IPS-NIHi11 (cell line): ENCODE measurements at regions not wholly inside any gene's neighbourhood (a gene's known extent, or its start where the extent isn't known, plus 50 kb on each side); places are given as distances from the start of the nearest gene placed in this dataset.

Source experiments
- DNase-seq: peaks from one replicate; pipeline ENCODE4 v3.0.0; 2012; ENCODE audit warnings: mixed read lengths, low spot score

DNA sequence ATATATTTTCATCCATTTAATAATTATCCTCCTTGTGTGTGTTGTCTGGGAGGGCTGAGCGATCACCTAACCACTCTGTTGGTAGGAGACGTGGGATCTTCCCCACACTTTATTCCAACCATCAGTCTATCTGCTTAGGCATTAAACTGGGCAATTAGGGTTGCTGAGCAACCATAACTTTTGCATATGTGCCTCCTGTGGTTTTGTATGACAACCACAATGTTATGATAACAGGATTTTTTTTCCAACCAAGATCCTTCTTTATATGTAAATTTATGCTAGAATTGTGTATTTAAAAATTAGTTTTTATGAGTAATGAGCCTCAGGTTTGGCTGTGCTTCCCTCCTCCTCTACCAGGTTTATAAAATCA is 495.0 kb upstream of the MGMT start:
- DNase-seq, result no peak

DNA sequence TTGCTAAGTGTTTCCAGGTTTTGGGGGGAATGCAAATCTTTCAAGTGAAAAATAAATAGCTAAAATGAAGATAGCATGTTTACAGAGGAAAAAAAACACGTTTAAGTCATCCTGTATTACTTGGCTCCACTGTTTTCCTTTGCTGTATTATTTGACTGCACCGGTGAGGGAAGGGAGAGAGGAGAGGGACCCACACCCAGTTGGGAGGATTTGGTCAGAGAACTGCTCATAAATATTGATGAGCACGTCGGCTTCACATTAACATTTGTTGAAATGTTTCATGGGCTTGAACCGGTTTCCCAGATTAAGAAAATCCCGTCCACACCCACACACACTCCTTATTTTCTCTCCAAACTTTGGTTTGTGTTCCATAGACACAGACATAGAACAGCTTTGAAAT is 493.8 kb upstream of the MGMT start:
- no peak for DNase-seq

DNA sequence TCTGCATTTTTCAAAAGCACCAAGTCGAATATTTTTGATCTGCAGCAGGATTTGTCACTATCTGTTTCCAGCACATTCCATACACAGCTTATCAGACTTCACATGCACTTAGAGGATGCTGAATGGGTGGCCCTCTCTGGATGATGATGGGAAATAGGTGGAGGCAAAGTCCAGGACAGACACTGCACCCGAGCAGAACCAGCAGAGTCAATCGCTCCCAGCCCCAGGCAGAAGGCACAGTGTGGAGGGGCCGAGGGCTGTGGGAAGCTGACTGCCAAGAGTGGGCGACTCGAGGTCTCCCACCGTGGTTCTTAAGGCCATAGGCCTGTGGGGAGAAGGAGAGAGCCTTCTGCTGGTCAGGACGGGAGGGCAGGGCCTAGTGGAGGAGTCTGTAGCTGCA is 490.2 kb upstream of the MGMT start:
- DNase-seq, result no peak

DNA sequence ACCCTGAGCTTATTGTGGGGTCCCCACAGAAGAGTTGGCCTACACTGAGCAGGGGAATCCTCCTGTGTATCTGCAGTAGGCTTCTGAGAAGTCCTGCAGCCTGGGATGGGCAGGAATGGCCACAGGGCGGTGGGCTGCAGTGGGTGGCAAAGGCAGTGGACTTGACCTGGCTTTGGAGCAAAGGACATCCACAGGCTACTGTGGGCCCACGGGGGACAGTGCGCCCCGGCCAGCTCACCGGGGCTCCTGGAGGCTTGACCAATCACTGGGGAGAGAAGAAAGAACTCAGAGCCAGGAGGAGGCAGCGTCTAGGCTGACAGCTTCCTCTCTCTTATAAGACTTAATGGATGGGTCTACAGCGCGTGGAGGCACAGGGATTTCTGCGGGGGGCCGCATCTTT is 488.8 kb upstream of the MGMT start:
- DNase-seq, result no peak

DNA sequence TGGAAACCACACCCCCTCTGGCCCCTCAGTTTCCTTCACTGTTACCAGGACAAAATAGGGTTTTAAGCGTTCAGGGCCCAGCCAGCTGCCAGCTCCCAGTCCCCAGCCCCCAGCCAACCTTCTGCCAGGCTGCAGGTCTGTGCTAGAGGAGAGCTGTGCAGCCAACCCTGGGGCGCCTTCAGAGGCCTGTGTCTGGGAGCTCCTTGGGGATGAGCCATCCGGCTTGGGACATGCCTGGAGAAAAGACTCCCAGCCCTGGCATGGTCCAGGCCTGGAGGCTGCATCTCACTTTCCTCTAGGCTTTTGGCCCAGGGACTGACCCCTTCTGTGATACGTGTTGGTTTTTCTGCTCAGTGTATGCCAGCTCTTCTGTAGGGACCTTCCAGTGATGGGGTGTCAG is 487.6 kb upstream of the MGMT start:
- no peak for DNase-seq

DNA sequence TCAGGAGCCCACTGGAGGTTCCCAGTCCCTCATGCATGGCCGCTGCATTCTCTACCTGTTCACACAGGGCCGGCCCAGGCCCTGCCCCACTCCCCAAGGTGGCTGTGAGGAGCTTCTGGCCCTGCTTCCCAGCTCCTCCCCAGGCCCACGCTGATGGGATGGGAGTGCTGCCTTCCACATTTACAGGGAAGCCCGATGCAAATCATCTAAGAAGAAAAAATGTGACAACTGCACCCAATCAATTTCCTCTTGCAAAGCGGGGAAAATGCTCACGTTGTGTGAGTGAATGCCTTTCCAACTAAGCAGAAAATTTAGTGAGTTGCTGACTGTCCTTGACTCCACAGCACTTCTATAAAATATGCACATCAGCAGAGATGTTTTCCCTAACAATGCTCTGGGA is 485.8 kb upstream of the MGMT start:
- DNase-seq, result no peak

DNA sequence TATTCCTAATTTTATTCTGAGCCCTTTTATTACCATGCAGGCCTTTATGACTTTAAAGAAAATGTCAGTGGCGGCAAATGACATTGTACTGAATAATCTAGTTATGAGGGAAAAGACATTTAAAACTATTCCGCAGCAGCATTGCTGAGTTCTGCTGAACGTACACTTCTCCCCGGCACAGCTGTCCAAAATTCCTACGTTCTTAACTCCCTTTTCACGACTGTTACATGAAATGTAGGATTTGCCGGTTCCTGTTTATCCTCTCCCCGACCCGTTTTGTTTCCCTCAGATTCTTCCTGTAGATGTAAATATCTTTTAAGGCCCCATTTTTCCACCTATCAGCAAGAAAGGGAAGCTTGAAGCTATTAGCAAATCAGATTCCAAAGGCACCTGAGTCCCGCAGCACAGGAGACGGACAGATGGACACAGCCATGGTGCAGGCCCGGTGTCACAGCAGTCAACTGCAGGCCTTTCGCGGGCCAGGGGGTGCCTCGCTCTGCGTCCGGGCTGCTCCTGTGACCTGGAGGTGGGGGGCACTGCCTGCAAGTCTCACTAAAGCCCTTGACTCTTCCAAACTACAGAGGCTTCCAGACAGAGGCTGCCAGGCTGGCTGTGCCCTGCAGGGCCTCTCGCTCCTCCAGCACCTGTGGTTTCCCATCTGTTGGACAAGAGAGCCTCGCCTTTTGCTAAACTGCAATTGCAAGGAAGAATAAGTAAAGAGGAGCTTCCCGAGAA is 485.0 kb upstream of the MGMT start:
- DNase-seq, result no peak

DNA sequence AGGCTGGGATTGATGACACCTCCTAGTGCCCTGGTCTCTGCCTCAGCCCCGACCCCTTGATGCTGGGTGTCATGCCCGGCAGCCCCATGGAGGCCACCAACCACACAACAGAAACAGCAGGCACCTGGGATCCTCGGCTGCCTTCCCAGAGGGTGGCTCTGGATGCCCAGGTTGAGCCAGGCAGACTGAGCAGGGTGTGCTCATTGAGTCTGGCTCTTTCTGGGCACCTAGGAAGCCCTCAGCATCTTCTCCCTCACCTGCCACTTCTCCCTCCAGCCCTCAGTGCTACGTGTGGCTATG is 484.5 kb upstream of the MGMT start:
- DNase-seq, result no peak

DNA sequence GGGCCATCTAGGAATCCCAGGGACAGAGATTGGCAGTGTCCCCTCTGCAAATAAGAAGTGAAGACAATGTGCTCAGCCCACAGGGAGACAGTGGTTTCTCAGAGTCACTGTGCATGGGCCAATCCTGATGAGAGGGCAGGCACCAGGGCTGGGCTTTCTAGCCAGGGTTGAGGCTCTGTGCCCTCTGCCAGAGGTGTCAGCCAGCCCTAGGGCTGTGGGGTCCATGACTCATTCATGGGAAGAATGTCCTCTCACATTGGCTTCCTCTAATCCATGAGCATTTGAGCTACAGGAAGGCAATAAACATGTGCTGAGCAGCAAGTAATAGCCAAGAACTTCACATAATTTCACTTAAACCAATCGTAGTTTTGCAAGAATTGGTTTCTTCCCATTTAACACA is 482.0 kb upstream of the MGMT start:
- DNase-seq, result no peak

DNA sequence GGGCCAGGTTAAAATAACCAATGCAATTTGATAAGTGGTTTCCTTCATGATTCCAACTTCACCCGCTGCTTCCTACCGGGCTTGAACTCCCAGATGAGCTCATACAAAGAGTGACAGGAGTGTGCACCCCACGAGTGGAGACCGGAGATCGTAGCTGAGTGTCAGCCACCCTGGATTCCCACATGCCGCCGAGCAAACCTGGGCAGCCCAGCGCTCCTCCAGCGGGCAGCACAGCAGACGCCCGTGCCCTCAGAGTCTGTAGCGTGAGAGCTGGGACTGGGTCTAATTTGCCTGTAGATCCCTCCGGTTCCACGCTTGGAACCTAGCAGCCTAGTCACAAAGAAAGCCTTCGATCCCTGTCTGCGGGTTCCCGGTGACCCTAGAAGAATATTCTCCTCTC is 476.1 kb upstream of the MGMT start:
- no peak for DNase-seq

DNA sequence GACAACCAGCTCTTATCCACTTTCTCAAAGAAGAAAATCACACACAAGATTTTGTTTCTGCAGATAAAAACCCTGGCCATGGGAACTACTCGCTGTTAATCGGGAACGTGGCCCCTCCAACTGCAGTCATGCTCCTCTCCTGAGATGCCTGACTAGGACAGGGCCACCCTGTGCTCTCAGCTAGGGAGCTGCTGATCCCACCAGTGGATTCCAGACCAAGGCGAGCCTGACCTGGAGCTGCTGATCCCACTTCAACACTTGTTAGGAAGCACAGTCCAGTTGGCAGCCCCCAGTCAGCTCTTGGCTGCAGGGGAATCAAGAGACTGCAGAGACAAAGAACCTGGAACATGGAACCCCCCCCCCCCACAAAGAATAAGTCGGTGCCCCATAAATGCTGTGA is 474.3 kb upstream of the MGMT start:
- DNase-seq, result no peak

DNA sequence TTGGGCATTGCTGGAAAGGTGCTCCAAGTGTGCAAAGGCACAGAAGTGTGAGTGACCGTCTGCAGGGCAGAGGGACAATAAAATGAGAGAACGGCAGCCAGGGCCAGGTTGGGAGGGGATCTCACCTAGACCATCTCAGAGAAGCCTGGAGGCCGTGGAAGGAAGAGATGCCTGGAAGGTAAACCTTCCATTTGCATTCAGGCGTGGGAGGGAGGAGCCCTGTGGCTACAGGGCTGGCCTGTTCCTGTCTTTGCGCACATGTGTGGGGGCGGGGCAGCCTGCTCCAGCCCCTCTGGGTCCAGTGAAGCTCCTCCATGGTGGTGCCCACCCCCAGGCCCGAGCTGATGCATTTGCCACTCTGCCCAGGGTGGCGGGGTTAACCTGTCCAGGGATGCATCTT is 473.6 kb upstream of the MGMT start:
- no peak for DNase-seq

DNA sequence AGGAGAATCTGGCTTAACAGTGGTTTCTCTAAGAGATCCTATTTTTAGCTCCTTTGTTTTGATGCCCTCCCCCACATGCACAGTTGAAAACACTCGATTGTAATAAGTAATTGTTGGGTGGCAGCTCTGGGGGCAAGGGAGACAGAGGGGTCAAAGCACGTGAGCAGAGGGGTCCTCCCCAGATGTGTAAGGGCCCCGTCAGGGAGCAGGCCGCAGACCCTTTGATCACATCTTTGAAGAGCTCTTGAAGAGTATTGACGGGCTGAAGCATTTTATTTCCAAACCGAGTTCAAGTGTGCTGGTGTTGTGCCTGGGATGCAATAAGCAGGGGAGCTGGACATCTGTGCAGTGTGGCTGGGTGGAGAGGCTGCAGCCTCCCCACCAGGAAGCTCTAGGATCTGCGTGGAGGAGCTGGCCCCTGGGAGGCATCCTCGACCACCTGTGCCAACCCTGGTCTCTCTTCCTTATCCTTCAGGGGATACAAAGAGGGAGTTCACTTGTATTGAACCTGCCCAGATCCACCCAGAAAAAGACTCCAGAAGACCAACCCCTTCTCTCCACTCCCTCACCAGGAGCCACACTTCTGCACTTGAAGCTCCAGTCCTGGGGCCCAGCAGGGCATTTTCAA is 473.0 kb upstream of the MGMT start:
- DNase-seq, result no peak

DNA sequence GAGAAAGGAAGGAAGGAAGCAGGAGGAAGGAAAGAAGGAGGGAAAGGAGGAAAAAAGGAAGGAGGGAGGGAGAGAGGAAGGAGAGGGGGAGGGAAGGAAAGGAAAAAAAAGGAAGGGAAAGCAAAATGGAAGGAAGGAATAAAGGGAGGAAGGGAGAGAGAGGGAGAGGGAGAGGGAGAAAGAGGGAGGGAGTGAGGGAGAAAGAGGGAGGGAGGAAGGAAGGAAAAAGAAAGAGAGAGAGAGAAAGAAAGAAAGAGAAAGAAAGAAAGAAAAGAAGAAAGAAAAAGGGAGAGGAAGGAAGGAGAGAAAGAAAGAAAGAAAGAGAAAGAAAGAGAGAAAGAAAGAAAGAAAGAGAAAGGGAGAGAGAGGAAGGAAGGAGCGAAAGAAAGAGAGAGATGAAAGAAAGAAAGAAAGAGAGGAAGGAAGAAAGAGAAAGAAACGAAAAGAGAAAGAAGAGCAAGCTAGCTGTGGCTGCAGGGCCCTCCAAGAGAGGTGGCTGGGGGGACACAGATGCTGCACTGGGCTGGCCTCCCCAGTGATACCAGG is 472.4 kb upstream of the MGMT start:
- no peak for DNase-seq

DNA sequence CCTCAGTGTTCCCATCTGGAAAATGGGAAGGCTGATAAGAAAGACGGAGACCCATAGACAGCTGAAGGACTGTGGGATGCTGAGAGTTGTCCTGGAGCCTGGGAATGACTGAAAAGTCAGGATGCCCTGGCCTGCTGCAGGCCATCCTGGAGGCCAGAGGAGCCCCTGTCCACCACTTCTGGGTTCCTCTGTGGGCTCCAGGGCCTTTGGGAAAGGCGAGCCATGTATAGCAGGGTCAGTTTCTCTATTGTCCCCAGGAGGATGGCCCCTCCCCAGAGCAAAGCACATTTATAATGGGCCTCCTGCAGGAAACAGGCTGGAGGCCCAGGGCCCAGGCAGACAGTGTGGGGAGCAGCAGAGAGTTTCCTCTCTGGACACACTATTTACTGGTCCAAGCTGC is 471.4 kb upstream of the MGMT start:
- no peak for DNase-seq

DNA sequence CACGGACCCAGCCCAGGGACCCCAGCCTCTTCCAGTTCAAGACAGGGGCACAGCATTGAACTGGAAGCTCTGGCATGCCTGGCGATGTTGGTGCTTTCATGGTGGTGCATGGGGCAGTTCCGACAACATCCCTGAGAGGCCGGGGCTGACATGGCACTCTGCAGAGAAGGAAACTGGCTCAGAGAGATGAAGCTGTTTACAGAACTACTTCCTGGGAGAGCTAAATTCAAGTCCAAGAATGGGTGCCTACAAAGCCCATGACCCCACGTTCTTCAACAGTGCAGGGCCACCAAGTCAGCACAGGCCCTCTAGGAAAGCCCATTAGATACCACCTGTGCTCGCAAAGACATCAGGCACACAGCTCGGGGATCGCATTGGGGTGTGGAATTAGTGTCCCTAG is 470.9 kb upstream of the MGMT start:
- no peak for DNase-seq

DNA sequence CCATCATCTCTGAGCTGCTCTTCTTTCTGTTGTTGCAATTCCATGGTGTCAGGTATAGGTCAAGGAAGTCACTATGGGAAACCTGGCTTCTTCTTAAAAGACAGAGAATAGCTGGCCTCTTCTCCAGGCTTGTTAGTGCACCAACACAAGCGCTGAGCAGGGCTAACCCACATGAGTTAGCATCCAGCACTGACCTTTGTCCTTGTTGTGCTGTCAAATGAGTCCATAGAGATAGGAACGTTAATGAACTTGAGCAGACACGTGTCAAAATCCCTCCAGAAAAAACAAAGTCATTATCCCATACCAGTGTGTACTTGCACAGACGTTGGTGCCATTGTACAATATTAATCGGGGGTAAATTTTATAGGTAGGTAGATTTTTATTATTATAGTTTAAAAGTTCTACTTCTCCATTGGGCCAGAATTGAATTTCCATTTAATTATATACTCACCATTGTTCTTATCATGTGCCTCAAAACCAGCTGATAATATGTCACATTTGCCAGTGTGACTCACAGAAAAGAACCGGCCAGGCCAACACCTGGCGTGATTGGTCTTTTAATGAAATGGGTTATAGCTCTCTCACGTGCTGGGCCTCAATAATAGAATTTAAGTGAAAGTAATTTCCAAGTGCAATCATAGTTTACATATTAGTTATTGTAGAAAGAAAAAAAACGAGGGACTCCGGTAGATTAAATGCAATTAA is 468.8 kb upstream of the MGMT start:
- DNase-seq, result no peak

DNA sequence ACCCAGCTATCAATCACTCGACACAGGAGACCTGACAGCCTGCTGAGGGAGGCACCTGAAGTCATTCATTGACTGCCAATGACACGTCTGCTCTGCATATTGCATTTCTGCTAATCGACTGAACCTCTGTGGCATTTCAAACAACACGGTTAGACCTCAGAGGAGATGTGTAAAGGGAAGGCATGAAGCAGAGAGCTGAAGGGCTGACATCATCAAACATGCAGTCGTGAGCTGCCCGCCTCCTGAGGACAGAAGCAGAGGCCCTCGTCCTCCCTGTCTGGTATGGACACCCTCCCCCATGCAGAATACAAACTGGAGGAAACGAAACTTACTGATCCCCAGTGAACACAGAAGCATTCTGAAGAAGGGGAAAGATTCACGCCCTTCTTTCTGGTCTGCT is 462.6 kb upstream of the MGMT start:
- no peak for DNase-seq

DNA sequence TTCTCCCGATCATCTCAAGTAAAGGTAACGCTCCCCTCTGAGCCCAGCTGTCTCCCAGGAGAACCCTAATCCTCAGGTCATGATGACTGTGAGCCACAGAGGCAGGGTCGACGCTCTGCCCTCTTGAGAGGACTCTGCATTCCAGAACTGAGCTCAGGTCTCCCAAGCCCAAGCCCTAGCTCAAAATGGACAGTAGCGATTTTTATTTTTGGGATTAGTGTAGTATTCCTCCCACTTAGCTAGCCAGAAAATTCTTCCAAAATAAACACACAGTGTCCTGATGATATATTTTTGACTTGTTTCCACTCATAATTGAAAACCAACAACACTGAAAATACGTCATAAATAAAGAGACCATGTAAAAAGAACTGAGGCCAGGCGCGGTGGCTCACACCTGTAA is 462.0 kb upstream of the MGMT start:
- no peak for DNase-seq

DNA sequence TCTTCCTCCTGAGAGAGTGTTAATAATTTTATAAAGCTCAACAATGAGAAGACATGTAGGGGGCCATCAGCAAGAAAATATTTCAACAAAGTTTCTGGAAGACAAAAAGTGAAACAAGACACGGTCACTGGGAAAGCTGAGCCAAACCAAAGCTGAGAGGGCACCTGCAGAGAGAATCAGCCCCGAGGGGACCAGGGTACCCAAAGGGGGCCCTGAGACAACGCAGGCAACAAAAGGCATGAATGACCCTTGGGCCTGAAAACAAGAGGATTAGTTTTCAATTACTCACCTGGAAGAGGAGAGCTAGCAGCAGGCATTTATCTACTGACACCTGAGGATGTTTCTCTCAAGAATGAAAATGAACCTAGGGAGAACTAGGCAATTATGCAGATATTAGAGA is 461.2 kb upstream of the MGMT start:
- DNase-seq, result no peak

DNA sequence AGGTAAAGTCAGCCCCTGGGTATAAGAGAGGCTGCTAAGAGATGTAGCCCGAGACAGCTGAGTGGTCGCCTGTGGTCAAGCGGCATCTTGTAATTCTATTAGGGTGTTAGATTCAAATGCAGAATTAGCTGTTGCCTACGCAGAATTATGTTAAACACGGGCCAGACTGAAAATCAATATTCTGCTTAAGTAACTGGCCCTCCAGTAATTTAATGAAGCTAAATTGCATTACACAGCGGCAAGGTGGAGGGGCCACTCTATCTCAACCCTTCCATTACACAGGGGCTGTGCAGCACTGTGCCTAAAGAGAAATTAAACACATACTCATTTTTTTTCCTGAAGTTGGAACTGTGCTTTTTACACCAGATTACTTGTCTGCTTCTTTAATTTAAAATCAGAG is 448.5 kb upstream of the MGMT start:
- no peak for DNase-seq

DNA sequence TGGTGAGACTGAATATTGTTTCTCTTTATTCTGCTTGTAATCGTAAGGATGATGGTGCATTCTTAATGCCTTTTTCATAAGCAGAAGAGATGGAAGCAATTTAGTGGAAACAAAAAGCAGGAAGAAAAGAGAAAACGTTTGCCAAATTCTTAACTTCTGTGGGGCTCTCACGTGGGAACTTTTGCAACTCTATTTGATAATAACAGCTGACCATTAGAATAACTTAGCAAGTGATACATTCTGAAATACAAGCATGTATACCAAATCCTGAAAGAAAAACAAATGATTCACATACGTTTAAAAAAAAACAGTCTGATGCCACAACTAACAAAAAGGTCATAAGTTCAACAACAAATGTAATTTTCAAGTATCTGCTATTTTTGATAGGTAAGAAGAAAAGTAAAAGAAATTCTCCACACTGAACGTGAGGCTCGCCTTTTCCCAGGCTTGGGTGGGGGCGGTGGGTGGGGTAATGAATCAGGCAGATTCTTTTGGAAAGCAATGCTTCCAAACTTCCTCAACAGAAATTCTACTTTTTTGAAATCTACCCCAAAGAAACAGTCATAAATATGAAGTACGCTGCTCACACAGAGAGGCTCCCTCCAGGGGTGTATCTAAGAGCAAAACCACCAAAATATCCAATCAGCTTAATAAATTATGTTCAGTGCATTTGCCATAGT is 446.2 kb upstream of the MGMT start:
- no peak for DNase-seq
